HFFc6 (cell line): ENCODE measurements at regions not wholly inside any gene's neighbourhood (a gene's known extent, or its start where the extent isn't known, plus 50 kb on each side); places are given as distances from the start of the nearest gene placed in this dataset.

ENCODE experiments used
- DNase-seq: peaks from one replicate; pipeline ENCODE4 v3.0.0-alpha.2; 2018
- H3K27ac Mint-ChIP-seq: 2 replicates; pipeline ENCODE4 v1.8.0; 2020; ENCODE audit warnings: mild to moderate bottlenecking, mixed read lengths
- H3K27me3 Mint-ChIP-seq: 2 replicates; pipeline ENCODE4 v1.8.0; 2021; ENCODE audit warnings: mild to moderate bottlenecking, moderate library complexity, mixed read lengths; ENCODE audit not compliant: insufficient read depth
- H3K36me3 Mint-ChIP-seq: 2 replicates; pipeline ENCODE4 v1.8.0; 2021; ENCODE audit warnings: low read depth, mixed read lengths
- H3K4me1 Mint-ChIP-seq: 2 replicates; pipeline ENCODE4 v1.8.0; 2020; ENCODE audit warnings: low read depth, mixed read lengths
- H3K4me3 Mint-ChIP-seq: 2 replicates; pipeline ENCODE4 v1.8.0; 2020; ENCODE audit warnings: mild to moderate bottlenecking, moderate library complexity, mixed read lengths
- H3K9me3 Mint-ChIP-seq: 2 replicates; pipeline ENCODE4 v1.8.0; 2020; ENCODE audit warnings: mild to moderate bottlenecking, mixed read lengths
- CTCF ChIP-seq: fragments of 200-600 bp; sonication (generic); IDR thresholded peaks from 2 replicates; pipeline ENCODE4 v1.5.0; 2021; ENCODE audit warnings: antibody characterized with exemption, mild to moderate bottlenecking

GRCh38 chr2:128790541-128791001 is 471.9 kb upstream of the HS6ST1 start:
- DNase-seq: no peak
- Mint-ChIP-seq H3K4me1 (no peaks in the 10 kb centered on the region), H3K27ac (no peak overlapping the region), H3K27me3 (peaks cover 8% of the 10 kb centered on the region), H3K36me3 (peaks cover 8% of the 10 kb centered on the region; the same call in 1 of the 2 replicates), H3K4me3 (no peak overlapping the region), H3K9me3 (peaks cover 36% of the 10 kb centered on the region)
- TF ChIP-seq CTCF: no peak

GRCh38 chr2:128791120-128791984 is 472.7 kb upstream of the HS6ST1 start:
- no peak for DNase-seq
- no peak overlapping the region for H3K4me3 Mint-ChIP-seq
- TF ChIP-seq CTCF: no peak
- 0 out of 2 replicates have a peak, but pooled peaks cover 8% of the 10 kb centered on the region for H3K36me3 Mint-ChIP-seq
- peaks cover 8% of the 10 kb centered on the region for H3K27me3 Mint-ChIP-seq
- no peak overlapping the region for H3K27ac Mint-ChIP-seq
- peaks cover 31% of the 10 kb centered on the region for H3K9me3 Mint-ChIP-seq
- H3K4me1 Mint-ChIP-seq: no peaks in the 10 kb centered on the region

- DNase-seq: no peak
- no peak overlapping the region for H3K27ac Mint-ChIP-seq
- peaks cover 29% of the 10 kb centered on the region for H3K9me3 Mint-ChIP-seq
- no peaks in the 10 kb centered on the region for H3K4me1 Mint-ChIP-seq
- no peak overlapping the region for H3K4me3 Mint-ChIP-seq
- H3K27me3 Mint-ChIP-seq: peaks cover 7% of the 10 kb centered on the region
- no peak for TF ChIP-seq CTCF
- H3K36me3 Mint-ChIP-seq: 0 out of 2 replicates have a peak, but pooled peaks cover 8% of the 10 kb centered on the region
Measured at GRCh38 chr2:128791985-128792320, 473.3 kb upstream of the HS6ST1 start.

GRCh38 chr2:128792476-128793054 is 473.9 kb upstream of the HS6ST1 start:
- Mint-ChIP-seq H3K4me1 (no peaks in the 10 kb centered on the region), H3K9me3 (peaks cover 26% of the 10 kb centered on the region), H3K27me3 (peaks cover 6% of the 10 kb centered on the region), H3K36me3 (0 out of 2 replicates have a peak, but pooled peaks cover 8% of the 10 kb centered on the region), H3K4me3 (no peak overlapping the region), H3K27ac (no peak overlapping the region)
- no peak for TF ChIP-seq CTCF
- DNase-seq: no peak

- H3K4me1 Mint-ChIP-seq: no peaks in the 10 kb centered on the region
- H3K9me3 Mint-ChIP-seq: peaks cover 25% of the 10 kb centered on the region
- no peak for DNase-seq
- 0 out of 2 replicates have a peak, but pooled peaks cover 8% of the 10 kb centered on the region for H3K36me3 Mint-ChIP-seq
- no peak overlapping the region for H3K4me3 Mint-ChIP-seq
- H3K27ac Mint-ChIP-seq: no peak overlapping the region
- no peak for TF ChIP-seq CTCF
- peaks cover 6% of the 10 kb centered on the region for H3K27me3 Mint-ChIP-seq
Measured at GRCh38 chr2:128793404-128793803, 474.7 kb upstream of the HS6ST1 start.
